ENCODE measurements at regions not wholly inside any gene's neighbourhood (a gene's known extent, or its start where the extent isn't known, plus 50 kb on each side); places are given as distances from the start of the nearest gene placed in this dataset.

DNA sequence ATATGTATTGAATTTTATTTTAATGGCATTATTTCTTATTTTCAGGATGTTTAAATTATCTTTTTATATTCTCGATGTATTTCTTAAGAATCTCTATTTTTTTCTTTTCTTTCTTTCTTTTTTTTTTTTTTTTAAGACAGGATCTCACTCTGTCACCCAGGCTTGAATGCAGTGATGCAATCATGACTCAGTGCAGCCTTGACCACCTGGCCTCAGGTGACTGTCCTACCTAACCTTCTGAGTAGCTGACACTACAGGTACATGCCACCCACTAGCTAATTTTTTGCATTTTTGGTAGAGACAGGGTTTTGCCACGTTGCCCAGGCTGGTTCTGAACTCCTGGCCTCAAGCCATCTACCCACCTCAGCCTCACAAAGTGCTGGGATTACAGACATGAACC lies 143.8 kb upstream of the LAMA2 start:
- no peak for TF ChIP-seq CTCF (conservative IDR thresholded peaks at IDR 0.05)
- no peak overlapping the region for H3K27ac ChIP-seq

DNA sequence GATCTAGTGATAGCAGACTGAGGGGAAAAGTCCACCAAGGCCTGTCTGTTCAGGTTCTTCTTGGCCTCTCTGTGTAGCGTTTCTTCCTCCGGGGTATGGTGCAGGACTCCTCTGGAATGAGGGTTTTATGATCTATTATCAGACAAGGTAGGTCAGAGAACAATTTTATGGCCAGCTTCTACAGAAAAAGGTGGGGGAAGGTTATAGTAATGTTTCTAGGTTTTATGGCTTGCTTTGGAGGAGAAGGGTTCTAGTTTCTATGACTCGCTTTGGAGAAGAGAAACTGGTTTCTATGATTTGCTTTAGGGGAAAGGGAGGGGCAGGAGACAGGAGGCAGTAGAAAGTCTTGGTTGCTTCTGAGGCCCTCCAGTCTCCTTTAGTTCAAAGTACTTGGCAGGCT lies 144.8 kb upstream of the LAMA2 start:
- no peak overlapping the region for H3K27ac ChIP-seq
- no peak for TF ChIP-seq CTCF (conservative IDR thresholded peaks at IDR 0.05)

DNA sequence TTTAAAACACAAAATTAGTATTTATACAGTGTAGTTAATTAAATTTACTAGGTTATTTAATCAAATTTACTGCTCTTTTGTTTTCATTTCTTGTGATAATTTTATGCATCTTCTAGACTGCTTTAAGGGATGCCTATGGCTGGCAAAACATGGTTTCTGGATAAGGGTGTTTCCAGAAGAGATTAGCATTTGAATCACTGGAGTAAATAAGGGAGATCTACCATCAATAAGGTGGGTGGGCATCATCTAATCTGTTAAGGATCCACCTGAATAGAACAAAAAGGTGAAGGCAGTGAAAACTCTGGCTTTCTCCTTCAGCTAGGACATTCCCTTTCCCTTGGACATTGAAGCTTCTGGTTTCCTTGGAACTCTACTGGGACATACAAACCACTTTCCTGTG lies 146.2 kb upstream of the LAMA2 start:
- TF ChIP-seq CTCF (conservative IDR thresholded peaks at IDR 0.05) = no peak
- H3K27ac ChIP-seq = no peak overlapping the region

DNA sequence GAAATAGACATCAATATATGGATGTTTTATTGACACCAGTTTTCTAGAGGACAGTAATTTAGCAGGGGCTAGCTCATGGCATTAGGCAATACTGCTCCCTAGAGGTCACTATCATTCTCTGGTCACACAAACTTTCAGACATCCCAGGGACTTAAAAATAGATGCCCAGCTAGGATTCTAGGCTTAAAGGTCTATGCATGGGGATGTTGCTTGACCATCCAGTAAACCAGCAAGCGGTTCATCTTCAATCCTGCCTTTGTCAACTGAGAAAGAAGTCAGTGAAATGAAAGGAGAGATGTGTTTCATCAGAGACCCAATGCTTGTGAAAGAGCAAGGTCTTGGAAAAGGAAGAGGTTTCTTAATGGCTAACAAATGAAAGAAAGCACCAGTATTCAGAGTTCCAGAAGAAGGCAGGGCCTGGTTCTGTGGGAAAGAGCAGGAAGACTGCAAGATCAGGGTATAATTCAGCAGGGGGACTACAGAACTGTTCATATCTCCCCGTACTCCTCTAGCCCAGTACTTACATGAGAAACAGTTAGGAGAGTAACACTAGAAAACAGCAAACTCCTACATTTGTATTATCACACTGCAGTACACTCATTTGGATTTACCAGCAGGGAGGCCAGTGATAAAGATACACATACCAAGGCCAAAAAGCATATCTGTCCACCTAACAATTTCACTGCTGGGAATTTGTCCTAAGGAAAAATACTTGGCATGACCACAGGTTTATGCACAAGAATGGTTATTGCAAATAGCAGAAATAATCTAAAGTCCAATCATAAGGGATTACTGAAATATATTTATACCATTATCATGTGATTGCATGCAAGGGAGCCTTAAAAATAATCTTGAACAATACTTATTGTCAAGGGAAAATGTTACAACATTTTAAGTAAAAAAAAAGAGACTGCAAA lies 151.4 kb upstream of the LAMA2 start:
- peak; percentile 88 for TF ChIP-seq CTCF (conservative IDR thresholded peaks at IDR 0.05)
- no peak overlapping the region for H3K27ac ChIP-seq

- H3K27ac ChIP-seq = no peak overlapping the region
- TF ChIP-seq CTCF (conservative IDR thresholded peaks at IDR 0.05) = no peak
These were observed 155.4 kb upstream of the LAMA2 start for GRCh38 chr6:128727500-128727899.

DNA sequence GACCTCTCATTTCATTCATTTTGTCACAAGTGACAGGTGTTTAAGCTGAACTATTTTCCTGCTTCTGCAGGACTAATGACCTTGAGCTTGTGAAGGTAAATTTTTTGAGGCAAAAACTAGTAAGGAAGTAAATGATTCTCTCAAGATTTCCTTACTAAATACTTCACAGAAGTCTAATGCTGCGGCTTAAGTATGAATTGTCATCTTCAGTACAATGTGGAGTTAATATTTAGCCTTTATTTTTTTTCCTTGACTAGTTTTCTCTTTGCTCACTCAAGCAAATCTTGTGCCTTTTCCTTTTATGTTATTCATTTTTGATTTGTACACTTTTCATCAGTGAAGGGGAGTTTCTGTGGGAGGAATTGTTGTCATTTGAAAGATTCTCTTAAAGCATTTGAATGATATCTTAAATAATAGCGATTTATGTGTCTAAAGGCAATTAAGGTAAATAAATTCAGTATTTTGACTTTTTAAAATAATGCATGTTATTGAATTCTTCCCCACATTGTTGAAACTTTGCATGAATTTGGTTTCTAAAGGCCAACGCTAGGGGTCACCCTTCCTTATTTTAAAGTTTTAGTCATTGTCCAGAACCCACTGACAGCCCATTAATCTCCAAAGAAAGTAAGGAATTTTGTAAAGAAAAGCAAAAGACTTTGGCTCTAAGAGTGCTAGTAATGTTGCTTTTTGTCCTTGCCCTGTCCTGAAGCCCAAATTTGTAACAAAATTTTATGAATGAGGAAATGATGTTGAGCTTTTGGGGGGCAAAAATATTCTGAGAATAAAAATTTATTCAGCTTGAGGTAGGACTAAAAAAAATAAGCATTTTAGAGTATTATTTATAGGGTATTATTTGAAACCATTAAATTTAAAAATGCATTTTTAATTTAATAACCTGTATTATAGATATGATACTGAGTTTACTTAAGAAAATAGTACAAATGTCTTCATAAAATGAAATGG lies 157.4 kb upstream of the LAMA2 start:
- peak; percentile 72 for TF ChIP-seq CTCF (conservative IDR thresholded peaks at IDR 0.05)
- no peak overlapping the region for H3K27ac ChIP-seq

DNA sequence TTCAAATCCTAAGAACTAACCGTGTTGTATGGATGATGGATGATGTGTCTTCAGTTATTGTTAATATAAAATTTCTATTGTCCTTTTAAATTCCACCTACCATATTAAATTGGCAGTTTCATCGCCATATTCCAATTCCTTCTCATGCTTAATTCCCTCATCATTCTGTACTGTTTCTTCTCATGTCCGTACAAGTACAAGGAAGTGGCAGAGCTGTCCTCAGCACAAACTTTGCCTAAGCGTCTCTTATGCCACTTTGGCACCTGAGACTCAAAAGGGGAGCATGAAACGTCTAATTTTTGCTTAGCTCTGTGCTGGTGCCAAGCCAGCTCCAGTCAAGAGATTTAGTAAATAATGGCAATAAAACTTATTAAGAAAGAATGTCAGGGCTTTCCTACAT lies 158.2 kb upstream of the LAMA2 start:
- no peak overlapping the region for H3K27ac ChIP-seq
- no peak for TF ChIP-seq CTCF (conservative IDR thresholded peaks at IDR 0.05)
